ENCODE measurements at regions not wholly inside any gene's neighbourhood (a gene's known extent, or its start where the extent isn't known, plus 50 kb on each side); places are given as distances from the start of the nearest gene placed in this dataset.

DNA sequence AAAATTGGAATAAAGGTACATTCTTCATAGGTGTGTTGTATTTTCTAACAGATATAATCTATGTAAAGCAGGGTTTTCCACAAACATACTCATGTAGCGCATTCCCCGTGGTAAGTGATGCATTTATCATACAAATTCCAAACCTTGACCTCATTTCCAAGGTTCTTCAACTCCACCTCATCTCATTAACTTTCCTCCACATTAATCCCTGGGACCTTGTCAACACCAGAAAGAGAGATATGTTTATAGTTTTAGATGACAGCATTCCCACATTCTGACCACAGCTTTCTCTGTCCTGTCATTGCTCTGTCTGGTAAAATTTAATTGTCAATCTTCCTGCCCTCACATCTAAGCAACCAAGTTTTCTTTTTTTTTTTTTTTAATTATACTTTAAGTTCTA, 415.1 kb downstream of the TMEM161B start:
- DNase-seq, result no peak

DNA sequence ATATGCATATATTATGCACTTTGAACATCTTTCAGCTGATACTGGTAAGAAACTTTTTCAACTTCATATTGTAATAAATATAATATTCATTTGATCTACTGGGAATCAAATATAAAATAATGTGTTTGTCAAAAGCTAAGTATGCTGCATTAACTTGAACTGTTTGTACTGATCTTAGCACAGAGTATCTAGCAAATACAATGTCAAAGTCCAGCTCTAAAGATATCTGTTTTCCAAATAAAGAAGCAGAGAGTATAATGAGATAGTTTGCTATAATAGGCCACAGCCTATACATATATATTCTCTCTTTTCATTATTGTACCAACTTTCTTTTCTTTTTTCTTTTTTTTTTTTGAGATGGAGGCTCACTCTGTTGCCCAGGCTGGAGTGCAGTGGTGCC, 417.0 kb downstream of the TMEM161B start:
- DNase-seq, result no peak

DNA sequence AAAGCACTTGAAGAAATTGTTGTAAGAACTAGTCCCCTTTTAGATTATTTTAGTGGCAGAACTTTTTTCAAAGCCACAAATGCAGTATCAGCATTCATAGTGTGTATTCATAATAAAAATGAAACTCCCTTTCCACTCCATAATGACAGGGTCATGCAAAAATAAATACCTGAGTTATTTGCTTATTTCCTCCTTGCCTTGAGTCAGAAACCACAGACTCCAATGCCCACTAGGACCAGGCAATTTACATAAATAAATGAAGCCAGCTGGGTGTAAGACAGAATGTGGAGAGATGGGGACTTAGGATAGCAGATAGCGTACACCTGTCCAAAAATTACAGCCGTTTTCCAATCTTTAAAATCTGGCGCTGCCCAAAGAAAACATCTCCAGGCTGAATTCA, 417.8 kb downstream of the TMEM161B start:
- no peak for DNase-seq

DNA sequence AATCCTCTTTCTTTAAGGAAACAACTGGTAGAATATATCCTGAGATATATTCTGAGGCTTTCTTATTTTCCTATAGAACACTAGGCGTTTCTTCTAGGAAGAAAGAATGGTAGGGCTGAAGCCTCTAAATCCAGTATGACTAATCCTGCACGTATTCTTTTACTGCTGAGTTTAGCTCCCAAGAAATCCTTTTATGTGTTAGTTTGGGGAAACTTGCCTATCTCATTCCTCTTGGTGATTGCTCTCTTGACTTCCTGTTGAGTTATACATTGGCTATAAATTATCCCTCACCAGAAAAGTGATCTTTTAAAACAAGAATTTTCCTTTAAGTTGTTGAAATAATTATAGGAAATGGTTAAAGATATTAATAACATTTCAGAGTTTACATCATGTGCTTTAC, 422.9 kb downstream of the TMEM161B start:
- DNase-seq, result no peak

DNA sequence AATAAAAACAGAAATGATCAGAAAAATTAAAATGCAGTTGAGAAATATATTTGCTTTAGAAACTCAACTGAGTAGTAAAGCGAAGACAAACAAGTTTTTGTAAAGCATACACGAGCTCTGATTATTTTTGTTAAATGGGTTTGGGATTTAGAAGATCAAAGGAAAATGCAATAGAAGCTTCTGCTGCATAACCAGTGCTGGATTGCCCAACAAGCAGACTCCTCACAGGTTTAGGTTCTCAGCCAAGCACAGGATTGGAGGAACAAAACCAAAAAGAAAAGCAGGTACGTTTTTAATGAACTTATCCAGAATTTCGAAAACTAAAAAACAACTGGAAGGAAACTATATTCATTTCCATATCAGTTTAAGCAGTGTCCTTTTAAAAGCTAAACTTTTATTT, 423.8 kb downstream of the TMEM161B start:
- no peak for DNase-seq

DNA sequence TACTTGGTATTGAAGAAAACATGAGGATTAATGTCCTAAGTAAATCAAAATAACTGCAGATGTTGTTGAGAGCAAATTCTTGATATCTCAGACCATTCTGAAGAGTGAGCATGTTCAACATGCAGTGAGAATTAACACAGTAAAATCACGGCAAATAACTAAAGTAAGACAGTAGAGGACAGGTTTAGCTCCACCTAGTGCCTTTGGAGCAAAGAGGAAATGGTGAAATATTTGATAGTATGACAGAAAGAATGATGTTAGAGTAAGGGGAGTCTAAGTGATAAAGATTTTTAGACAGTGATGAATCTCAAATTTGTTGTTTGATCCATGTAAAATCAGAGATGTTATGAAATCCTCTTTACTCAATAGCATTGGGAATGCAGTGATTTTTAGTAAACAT, 424.2 kb downstream of the TMEM161B start:
- DNase-seq, result no peak

DNA sequence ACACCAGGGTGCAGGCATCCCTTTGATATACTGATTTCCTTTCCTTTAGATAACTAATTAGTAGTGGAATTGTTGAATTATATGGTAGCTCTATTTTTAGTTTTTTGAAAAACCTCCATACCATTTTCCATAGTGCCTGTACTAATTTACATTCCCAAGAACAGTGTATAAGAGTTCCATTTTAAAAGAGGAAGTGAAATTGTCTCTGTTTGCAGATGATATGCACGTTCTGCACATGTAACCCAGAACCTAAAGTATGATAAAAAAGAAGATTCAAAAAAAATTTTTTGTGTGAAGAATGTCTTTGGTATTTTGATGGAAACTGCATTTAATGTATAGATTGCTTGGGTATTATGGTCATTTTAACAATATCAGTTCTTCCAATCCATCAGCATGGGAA, 424.0 kb upstream of the CCNH start:
- DNase-seq, result no peak

DNA sequence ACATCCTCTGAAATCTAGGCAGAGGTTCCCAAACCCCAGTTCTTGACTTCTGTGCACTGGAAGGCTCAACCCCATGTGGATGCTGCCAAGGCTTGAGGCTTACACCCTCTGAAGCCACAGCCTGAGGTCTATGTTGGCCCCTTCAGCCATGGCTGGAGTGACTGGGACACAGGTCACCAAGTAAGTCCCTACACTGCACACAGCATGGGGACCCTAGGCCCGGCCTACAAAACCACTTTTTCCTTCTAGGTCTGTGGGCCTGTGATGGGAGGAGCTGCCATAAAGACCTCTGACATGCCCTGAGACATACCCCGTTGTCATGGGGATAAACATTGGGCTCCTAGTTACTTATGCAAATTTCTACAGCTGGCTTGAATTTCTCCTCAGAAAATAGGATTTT, 418.8 kb upstream of the CCNH start:
- DNase-seq, result no peak

DNA sequence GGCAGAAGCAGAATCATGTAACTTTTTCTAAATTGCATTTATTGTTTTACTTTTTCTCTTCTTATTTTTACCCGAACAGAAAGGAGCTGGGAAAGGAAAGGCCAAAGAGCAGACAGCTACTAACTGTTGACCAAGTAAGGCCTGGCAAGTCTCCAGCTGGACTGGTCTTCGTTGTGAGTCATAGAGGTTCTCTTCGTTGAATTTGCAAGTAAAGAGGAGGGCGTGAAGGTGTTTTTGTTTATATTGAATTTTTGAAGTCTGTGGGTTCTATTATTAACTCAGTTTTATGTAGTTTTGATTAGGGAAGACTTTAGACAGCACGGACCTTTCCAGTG, 416.5 kb upstream of the CCNH start:
- no peak for DNase-seq

DNA sequence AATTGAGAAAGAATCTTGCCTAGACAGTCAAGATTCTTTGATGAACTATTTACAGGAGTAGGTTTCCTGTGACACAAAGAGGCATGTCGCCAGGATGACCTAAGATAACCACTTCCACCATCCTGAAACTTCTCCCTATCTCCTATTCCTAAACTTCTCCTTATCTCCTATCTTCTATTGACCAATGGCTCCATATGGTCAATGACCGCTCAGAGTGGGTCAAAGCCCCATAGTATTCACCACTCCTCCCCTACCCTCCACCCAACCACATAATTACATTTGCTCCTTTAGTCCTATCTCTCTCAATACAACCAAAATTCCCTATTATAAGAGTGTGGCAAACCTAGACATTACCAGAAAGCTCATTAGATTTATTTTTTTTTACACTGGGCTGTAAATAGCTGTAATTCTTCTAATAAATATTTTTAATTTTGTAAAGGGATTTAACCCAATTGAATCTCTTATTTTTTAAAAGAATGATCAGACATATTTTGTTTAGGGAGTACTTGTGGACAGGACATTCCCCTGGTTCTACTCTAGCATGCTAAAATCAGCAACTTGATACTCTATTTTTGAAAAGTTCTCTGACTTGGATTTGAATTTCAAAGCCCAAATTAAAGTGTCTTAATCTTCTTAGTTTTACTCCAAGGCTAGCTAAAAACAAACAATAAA, 416.0 kb upstream of the CCNH start:
- no peak for DNase-seq

DNA sequence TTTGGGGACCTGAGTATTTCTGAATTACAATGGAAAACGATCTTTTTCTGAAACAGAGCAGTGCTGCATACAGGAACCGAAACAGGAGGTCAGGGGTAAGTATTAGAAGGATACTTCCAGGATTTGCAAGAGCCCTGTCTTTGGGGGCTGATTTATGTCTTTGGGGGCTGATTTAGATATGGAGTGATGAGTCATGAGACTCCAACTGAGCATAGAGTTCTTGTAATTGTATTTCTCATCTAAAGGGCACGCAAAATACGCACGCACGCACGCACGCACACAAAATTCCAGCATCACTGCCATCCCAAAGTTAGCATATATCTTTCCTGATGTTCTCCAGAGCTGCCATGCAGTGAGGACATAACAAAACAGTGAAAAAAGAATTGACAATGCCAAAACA, 414.8 kb upstream of the CCNH start:
- no peak for DNase-seq

DNA sequence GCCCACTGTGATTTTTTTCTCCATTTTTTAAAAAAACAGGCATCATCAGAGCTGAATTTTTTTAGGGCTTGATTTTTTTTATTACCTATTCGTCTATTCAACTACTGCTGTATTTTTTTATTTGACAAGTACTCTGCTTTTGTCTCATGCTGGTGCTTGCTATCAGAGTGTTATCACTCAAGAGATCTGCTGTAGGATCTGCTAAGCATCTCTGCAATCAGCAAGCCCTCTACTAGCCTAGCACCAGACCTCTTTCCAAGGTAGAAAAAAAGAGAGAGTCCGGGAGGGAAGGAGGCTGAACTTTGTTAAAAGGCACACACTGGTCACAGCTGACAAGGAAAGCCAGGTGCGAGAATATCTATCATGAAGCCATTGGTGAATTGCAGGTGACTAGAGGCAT, 413.8 kb upstream of the CCNH start:
- no peak for DNase-seq

DNA sequence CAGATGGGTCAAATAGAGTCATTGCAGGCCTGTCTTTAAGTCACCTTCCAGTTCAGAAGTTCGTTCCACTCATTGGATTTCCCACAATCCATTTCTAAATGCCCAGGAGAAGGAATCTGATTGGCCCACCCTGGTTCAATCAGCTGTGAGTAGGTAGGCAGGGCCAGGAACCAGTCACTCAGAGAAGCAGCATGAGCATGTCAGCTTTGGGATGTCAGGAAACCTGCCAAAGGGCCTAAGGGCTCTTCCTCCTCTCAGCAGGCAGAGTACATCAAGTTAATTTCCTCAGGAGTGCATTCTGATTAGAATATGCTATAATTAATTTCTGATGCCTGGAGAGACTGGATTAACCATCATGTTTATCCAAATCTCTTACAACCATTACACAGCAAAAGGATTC, 412.9 kb upstream of the CCNH start:
- DNase-seq, result no peak

DNA sequence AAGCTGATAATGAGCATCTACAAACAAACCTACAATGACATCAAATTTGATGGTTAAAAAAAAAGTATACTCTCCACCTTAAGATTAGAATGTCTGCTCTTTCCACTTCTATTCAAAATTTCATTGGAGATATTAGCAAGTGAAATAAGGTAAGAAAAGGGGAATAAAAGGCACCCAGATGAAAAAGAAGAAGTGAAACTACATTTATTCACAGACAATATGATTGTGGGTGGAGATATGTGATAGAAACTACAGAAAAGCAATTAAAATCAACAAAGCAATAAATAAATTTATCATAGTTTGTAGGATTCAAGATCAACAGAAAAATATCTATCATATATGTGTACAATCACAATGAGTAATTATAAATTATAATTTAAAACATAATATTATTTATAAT, 395.1 kb upstream of the CCNH start:
- no peak for DNase-seq

DNA sequence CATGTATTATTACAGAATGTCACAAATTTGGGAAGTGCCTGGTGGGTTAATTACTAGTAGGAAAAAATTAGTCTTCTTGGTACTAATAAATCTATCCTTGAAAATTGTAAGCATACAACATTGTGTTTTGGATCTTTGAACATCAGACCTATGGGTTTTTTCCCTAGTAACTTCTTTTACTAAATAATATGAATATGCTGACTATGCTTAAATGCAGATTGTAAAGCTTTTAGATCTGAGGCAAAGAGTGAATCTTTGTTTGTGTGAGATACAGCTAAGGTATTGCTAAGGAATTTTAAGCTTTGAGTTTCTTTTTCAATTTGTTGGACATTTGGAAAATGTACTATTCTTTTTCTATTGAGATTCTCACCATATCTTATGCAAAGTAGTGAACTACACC, 390.6 kb upstream of the CCNH start:
- DNase-seq, result no peak

DNA sequence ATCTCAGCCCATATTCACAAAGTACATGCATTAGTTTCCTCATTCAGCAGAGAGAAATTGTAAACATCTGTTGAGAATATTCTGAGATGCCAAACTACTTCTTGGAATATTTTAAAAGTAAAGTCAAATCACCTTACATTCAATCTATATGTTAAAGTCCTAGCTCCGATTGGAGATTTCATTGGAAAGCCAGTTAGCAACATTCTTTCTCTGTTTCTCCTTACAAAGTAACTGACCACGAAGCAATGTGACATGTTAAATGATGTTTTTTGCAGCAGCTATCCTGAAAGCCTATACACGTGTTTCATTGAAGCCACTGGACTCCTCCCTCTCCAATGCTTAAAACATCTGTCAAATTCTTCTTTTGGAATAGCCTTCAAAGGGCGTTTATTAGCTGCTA, 379.1 kb upstream of the CCNH start:
- no peak for DNase-seq

DNA sequence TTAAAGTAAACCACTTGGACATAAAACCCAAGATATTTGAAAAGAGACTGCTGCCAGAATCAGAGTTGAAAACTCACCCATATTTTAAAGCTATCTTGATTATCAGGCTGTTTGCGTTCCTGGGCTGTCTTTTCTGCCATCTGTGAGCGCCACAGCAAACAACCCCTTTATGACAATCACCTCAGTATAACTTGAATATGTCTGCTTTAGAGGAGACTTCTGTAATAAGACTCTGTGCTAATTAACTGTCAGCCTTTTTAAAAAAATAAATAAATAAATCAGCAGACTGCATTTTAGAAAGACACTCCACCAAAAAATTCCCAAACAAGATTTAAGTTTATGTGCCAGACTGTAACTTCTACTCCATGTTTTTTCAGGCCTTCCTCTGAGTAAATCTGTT, 375.7 kb upstream of the CCNH start:
- no peak for DNase-seq

DNA sequence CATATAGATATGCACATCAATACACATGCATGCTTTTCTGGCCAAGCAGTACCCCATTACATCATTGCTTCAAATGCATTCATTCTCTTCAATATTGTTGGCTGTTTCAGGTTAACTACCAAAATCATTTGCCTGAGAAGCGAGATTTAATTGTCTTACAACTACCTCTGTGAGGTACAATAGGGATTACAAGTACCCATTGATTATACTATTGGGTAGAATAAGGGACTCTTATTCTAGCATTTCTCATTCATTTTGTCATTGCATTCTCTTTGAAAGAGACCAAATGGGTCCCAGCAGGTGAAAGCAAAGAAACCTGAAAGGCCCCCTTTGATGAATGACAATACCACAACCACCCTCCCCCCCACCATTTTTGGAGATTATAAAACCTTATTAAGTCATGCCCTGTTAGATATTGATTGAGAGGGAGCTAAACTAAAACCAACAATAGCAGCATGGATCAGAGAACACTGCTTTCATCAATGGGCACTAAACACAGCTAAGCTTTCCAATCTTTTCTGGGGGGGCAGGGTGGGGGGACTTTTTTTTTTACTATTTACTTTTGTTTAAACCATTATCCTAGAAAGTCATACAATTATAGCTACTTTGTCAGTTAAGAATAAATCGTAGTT, 375.0 kb upstream of the CCNH start:
- DNase-seq, result no peak

DNA sequence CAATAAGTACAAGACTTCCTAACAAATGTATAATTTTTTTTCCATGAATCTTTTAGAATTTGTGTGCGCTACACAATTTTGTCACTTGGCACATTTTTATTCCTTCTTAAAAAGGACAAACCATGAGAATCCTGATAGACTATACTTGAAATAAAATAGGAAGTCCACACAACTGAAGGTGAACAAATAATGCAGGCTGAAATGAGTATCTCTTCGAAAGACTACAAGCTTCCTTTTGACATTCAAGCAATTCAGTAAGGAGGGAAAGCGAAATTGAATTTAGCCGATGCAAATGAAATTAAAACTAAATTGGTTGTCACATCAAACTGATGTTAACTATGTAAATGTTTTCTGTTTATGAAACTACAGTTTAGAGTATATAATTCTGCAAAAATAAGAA, 374.4 kb upstream of the CCNH start:
- DNase-seq, result no peak

DNA sequence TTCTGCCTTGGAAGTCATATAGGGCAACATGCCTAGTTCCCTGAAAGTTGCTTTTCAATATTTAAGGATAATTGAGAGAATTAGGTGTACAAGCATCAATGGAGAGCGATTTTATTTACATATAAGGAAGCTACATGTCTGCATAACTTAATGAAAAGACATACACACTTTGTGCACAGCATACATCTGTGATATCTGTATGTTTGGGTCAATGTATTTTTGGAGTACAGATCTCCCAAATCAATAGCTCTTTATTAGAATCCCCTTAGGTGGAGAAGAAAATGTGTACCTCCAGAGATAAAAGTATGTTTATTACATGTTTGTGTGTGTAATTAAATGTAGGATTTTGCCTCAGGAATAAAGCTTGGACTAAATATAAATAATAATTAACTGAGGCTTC, 373.7 kb upstream of the CCNH start:
- DNase-seq, result no peak

DNA sequence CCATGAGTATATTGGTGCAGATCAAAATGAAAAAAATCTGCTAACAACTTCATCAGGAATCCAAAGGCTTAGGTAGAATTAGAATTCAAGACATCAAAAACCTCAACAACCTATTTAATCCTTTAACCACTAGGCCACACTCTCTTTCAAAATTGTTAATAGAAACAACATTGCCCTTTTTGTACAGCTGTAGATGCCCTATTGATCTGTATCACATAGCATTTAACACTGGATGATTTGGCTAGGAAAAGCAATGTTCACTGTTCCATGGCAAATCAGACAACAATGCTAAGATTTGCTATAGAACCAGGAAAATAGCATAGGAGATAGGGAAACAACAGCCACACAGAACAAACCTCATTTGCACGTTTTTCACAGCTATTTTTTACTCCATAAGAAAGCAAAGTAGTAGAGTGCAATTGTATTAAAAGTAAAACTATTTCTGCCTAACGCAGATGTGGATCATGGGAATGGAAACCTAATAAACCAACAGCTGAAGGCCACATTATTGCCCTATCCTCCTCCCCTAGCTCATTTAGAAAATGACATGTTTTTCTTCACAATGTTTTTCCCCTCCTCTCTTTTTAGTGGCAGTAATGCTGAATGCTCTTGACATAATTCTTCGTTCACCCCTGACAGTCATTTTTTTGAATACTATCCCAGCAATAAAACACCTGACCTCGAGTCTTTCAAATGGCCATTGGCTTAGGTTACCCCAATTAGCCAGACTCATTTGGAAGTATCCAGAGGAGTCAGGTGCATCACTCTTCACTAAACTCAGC, 373.0 kb upstream of the CCNH start:
- DNase-seq, result no peak

DNA sequence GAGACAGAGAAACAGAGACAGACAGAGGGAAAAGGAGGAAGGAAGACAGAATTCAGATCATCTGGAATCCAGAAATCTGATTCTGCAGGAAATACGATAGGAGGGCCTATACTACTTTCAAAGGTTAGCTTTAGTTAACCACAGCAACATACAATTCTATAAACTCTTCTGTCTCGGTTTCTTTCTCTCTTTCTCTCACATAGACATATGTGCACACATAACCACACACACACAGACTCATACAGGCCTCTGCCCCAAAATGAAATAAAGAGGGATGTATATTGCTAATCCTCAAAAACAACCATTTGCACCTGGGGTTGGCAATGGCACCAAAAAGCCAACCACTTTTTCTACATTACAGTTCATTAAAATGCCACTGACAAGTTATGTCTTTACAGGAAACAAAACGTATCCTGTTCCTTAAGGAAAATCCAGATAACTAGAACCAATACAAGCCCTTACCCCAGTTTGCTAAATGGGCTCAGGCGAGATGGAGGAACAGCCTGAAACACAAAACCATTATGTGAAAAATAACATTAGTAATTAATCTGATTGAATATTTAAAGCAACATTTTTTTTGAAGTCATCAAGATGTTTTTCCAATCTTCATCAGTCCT, 372.3 kb upstream of the CCNH start:
- no peak for DNase-seq

DNA sequence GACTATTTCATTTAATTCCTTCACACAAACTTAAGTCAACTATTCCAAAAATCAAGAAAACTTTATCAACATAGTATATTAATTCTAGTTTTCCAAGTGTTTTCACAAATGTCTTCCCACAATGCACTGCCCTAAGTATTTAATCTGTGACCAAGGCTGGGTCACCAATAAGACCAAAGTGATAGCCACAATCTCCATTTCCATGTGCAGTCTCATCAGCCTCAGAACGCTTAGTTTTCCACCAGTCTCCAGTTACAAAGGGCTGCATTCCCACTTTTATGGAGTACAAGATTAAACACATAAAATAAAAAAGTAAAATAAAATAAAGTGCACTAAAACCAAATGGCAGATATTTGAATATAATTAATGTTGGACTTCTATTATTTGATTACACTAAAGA, 371.6 kb upstream of the CCNH start:
- no peak for DNase-seq

DNA sequence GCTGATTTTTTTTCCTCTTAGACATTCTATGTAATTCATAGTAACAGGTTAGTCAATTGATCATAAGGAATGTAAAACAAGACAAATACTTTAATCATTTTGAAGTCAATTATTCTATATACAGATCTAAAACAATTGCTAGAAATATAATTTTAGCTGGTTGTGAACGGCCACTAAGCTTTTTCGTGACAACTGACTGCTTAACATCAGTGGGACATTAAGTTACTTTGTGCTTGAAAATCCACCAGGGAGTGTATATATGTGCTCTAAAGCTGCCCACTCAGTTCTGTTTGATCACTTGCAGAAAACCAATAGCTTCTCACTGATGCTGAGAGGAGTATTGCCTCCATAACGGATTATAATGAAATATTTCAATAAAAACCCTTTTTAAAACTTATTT, 370.2 kb upstream of the CCNH start:
- DNase-seq, result no peak

All from SIG-M5 (cell line).